Kasumi-1 (cell line): ENCODE measurements at regions not wholly inside any gene's neighbourhood (a gene's known extent, or its start where the extent isn't known, plus 50 kb on each side); places are given as distances from the start of the nearest gene placed in this dataset.

ENCODE experiments used
- DNase-seq, 2 experiments: peaks; one replicate each; lab custom pipeline; 2025; lab: John Stamatoyannopoulos, UW

DNA sequence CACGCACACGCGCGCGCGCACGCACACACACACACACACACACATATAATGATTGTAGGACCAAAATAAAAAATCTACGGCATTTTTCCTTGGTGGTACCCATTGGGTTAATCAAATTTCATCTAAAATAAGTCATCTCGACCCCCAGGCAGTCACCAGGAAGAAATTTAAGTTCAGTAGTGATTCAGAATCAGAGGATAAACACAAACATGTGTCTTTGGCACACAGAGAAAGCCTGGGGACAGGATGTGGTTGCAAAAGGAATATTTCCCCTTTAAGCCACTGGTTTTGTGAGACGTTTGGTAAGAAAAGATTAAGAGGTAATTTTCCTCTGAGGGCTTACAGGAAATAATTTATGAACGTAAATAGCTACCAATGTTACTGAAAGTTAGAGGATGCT lies 171.6 kb upstream of the PIEZO2 start:
- no peak for DNase-seq

DNA sequence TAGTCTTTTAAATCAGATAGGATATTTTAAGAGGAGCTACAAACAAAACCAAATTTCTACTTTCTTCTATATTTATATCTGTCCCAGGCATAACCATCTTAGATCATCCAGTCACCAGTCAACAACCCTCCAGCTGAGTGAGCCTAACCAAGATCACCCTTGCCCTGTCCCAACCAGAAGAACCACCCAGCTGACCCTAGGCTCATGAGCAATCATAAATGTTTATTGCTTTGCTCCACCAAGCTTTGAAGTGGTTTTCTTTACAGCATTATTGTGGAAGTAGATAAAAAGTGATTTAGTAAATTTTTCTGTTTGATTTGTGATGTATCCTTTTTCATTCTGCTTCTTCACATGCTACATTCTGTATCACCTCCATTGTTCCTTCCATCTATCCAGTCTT lies 167.2 kb upstream of the PIEZO2 start:
- DNase-seq: no peak

DNA sequence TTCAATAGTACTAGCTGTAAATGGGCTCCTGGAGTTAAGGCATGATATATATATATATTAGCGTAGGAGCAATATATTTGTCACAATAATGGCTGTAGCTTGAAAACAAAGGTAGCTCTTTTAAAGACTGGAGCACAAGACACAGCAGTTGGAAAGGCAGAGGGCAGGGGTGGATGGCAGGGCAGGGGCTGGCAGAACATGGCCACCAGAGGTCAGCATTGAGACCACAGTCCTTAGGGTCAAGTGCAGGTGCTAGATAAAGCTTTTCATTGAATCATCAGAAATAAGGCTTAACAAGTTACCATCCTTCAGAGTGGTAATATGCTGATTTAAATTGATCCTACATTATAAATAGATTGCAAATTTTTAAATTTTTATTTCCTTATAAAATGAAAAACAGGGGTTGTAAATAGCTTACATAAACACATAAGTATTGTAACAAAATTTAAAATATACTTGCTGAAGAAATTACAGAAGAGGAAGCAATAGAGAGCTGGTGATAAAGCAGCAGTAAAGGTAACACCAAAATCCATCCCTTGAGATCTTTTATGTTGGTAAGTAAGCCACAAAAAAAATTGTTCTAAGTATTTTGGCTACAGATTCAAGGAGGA lies 161.2 kb upstream of the PIEZO2 start:
- DNase-seq: peak; percentile 47 to 48

DNA sequence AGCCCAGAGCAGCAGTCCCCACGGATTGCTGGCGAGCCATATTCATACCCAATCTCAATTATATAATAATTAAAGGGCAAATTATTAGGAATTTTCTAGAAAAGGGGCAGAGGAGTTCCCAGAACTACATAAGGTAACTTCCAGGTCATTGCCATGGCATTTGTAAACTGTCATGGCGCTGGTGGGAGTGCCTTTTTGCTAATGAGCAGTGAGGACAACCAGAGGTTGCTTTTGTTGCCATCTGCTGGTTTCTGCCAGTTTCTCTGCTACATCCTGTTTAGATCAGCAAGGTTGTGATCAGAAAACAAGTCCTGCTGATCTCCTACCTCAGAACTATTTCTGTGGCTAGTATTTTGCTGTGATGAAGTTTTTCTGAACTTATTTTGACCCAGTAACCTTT lies 159.8 kb upstream of the PIEZO2 start:
- peak; percentile 3 to 4 for DNase-seq

- DNase-seq: peak; percentile 66 to 69
Measured at GRCh38 chr18:11308499-11308898, 159.1 kb upstream of the PIEZO2 start.

DNA sequence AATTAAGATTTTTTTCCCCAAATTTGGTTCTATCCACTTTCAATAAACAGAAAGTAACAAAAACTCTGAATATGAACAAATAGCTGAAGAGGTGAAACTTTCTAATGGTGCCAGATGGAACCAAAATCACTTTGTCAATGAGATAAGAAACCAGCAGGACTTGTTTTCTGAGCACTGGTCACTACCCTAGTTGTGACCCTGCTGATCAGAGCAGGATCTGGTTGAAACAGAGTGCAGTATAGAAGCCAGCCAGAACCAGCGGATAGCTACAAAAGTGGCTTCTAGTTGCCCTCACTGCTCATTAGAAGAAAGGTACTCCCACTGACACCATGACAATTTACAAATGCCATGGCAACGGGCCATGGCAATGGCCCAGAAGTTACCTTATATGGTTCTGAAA lies 158.3 kb upstream of the PIEZO2 start:
- DNase-seq: no peak

- DNase-seq: no peak
Measured at GRCh38 chr18:11305507-11305906, 156.1 kb upstream of the PIEZO2 start.

GRCh38 chr18:11304928-11305327 lies 155.6 kb upstream of the PIEZO2 start:
- no peak for DNase-seq

- no peak for DNase-seq
Measured at GRCh38 chr18:11296946-11297345, 147.6 kb upstream of the PIEZO2 start.

GRCh38 chr18:11293794-11294193 lies 144.4 kb upstream of the PIEZO2 start:
- no peak for DNase-seq

DNA sequence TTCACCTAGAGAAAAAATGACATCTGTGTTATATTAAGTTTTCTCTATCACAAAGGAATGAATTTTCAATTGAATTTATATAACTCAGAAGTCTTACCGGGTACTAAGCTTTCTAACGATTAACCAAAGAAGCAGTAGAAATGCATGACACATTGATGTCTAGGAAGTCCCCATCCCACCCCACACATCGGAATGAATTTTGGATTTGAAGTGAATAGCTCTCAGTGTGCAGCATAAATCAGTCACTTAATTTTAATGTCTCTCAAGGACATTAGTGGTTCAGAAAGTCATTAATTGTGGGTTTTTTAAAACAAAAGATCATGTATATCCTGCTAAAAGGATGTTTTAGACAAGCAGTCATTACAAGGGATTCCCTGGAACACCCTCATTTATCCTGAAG lies 141.4 kb upstream of the PIEZO2 start:
- DNase-seq: no peak

DNA sequence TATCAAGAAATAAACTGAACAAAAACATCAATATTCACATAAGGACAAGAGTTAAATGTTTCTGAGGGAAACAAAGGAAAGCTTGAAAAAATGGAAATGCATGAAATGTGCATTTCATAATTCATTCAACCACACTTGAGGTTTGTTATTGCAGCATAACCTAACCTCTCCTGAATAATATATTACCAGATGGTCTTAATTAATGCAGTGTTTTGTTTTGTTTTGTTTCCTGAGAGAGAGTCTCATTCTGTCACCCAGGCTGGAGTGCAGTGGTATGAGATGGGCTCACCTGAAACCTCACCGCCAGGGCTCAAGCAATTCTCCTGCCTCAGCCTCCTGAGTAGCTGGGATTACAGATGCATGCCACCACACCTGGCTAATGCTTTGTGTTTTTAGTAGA lies 139.9 kb upstream of the PIEZO2 start:
- DNase-seq: no peak

DNA sequence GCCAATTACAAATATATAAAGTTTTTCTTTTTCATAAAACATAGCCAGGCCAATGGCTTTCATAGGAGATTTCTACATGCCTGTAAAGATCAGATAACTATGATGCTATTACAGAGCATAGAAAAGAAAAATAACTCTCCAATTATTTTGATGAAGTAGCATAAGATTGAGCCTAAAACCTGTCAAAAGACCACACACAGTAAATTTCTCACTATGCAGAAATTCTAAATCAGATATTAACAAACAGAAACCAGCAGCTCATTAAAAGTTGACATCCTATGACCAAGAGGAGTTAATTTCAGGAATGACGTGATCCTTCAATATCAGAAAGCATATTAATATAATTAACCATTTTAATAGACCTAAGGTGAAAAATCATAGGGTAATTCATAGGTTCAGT lies 139.0 kb upstream of the PIEZO2 start:
- no peak for DNase-seq

- no peak for DNase-seq
Measured at GRCh38 chr18:11286431-11286830, 137.1 kb upstream of the PIEZO2 start.

DNA sequence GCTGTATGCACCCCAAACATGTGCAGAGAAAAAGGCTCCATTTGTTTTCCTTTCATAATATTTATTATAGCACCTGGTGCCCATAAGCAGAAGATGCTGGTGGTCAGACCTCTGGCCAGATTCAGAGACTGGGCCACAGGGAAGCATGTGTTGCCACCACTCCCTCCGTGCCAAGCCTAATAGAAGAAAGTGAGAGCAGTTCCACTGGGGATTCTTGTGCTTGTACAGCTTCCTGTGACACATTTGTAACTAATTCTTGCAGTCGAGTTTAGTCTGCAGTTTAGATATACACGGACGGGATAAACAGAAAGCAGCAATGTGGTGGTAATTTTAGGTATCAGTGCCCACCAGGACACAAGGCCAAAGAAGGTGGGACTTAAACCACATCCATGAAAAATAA lies 135.4 kb upstream of the PIEZO2 start:
- DNase-seq: no peak

GRCh38 chr18:11284349-11284748 lies 135.0 kb upstream of the PIEZO2 start:
- no peak for DNase-seq

DNA sequence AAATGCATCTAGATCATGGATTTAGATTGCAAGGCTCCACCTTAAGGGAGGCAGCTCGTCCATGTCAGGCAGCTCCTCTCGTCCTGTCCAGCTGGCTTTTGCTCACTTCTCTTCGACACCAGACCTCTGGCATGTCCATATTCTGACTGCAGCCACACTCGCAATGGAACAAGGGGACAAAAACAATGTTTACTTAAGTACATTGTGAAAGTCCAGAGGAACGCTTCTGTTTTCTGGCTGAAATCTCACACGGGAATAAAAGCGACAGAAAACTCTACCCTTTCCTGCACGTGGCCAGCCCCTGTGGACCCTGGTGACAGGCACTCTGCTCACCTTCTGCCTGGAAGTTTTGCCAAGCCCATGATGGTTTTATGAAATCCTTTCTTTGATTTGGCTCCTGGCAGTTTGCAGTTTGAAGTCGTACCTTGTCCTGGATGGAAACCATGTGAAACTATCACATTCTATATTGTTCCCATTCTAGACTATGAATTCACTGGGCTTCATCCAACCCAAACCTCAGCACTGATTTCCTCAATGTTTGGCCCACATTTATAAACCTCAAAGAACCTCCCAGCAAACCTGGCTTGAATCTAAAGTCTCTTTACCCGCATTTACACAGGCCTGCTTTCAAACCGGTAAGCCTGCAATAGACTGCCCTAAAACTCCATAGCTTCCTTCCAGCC lies 134.3 kb upstream of the PIEZO2 start:
- DNase-seq: no peak

GRCh38 chr18:11279461-11279860 lies 130.1 kb upstream of the PIEZO2 start:
- no peak for DNase-seq

- DNase-seq: no peak
Measured at GRCh38 chr18:11276678-11277077, 127.3 kb upstream of the PIEZO2 start.

DNA sequence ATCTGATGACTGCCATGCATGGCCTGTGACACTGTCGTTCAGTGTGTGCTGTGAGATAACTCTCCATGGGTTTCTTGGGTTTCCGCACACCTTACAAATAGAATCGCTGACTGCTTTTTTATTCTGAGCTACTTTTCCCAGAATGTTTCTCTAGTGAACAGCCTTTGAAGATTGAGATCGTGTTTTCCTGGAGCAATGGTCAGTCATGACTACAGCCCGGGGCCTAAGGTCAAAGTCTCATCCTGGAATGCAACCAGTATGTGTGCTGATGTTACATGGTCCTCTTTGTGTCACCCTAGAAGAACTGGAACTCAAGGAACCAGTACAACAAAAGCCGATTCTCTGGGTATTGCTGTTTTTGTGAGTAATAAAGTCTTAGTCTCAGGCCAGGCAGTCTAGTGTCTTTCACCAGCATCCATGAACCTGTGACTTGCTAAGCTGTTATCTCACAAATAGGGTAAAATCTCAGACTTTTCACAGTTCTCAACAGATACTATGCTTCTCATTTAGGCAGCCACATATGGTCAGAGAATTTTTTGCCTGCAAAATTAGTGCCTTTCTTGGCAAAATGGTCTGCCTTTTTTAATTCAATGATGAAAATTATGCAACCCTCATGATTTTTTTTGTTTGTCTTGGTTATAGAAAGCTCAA lies 124.9 kb upstream of the PIEZO2 start:
- no peak for DNase-seq

DNA sequence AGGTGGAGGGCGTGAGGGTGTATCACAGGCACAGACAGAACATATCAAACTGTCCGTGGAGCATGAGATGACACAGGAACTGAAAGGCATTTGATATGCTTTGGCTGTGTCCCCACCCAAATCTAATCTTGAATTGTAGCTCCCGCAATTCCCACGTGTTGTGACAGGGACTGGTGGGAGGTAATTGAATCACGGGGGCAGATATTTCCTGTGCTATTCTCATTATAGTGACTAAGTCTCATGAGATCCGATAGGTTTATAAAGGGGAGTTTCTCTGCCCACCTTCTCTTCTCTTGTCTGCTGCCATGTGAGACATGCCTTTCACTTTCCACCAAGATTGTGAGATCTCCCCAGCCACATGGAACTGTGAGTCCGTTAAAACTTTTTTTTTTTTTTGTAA lies 123.1 kb upstream of the PIEZO2 start:
- no peak for DNase-seq

- peak; percentile 50 to 53 for DNase-seq
Measured at GRCh38 chr18:11271954-11272353, 122.6 kb upstream of the PIEZO2 start.

DNA sequence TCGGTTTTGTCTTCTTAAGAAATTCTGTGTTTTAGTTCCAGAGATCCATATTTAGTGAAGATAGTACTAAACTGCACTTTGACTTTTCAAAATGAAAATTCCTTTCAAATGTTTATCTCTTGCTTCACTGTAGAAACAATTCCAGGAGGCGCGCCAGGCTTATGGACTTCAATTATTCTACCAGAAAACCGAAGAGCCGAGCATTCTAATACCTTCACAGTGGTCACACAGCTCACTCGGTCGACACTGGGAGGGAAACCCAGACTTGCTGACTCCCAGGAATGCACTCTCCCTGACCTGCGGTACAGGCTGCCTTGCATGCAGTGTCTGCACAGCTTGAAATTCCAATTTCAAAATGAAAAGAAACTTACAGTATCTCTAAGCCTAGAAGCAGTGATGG lies 119.9 kb upstream of the PIEZO2 start:
- no peak for DNase-seq
